H9 (cell line): ENCODE measurements at regions not wholly inside any gene's neighbourhood (a gene's known extent, or its start where the extent isn't known, plus 50 kb on each side); places are given as distances from the start of the nearest gene placed in this dataset.

Experiments
- DNase-seq: peaks from one replicate; pipeline ENCODE4 v3.0.0-alpha.2; 2017
- H2AFZ ChIP-seq: one replicate; pipeline ENCODE4 v1.6.1; 2013; ENCODE audit warnings: mild to moderate bottlenecking, low read length, control low read depth, moderate library complexity
- H2AK5ac ChIP-seq: 2 replicates; pipeline ENCODE4 v1.6.1; 2013; ENCODE audit warnings: low read length, control low read depth, mixed read lengths; ENCODE audit not compliant: insufficient read length
- H2BK120ac ChIP-seq: one replicate; pipeline ENCODE4 v1.6.1; 2013; ENCODE audit warnings: low read depth, mild to moderate bottlenecking, low read length, control low read depth, inconsistent platforms; ENCODE audit not compliant: poor library complexity, severe bottlenecking
- H2BK12ac ChIP-seq: 2 replicates; pipeline ENCODE4 v1.6.1; 2013; ENCODE audit warnings: low read length, control low read depth, mixed read lengths, low read depth; ENCODE audit not compliant: insufficient read length
- H2BK15ac ChIP-seq: 2 replicates; pipeline ENCODE4 v1.6.1; 2013; ENCODE audit warnings: low read depth, low read length, control low read depth
- H2BK20ac ChIP-seq: one replicate; pipeline ENCODE4 v1.6.1; 2013; ENCODE audit warnings: low read depth, mild to moderate bottlenecking, low read length, control low read depth, inconsistent platforms; ENCODE audit not compliant: poor library complexity, severe bottlenecking
- H2BK5ac ChIP-seq: 2 replicates; pipeline ENCODE4 v1.6.1; 2013; ENCODE audit warnings: low read length, control low read depth, mixed read lengths; ENCODE audit not compliant: insufficient read length
- H3K14ac ChIP-seq: 2 replicates; pipeline ENCODE4 v1.6.1; 2013; ENCODE audit warnings: low read length, control low read depth; ENCODE audit not compliant: insufficient read depth
- H3K18ac ChIP-seq: 2 replicates; pipeline ENCODE4 v1.6.1; 2013; ENCODE audit warnings: low read depth, mild to moderate bottlenecking, mixed read lengths, low read length, control low read depth; ENCODE audit not compliant: insufficient read length
- H3K23ac ChIP-seq: 2 replicates; pipeline ENCODE4 v1.6.1; 2013; ENCODE audit warnings: low read length, control low read depth, mixed read lengths, low read depth; ENCODE audit not compliant: insufficient read length
- H3K23me2 ChIP-seq: 2 replicates; pipeline ENCODE4 v1.6.1; 2013; ENCODE audit warnings: low read depth, mild to moderate bottlenecking, mixed read lengths, low read length, control low read depth; ENCODE audit not compliant: insufficient read length, poor library complexity, severe bottlenecking
- H3K27ac ChIP-seq: 2 replicates; pipeline ENCODE4 v1.5.1; 2013; ENCODE audit warnings: low read length, control low read depth, mixed read lengths, low read depth; ENCODE audit not compliant: insufficient read length
- H3K27me3 ChIP-seq: 2 replicates; pipeline ENCODE4 v1.6.1; 2013; ENCODE audit warnings: low read length, control low read depth, inconsistent platforms; ENCODE audit not compliant: insufficient read depth
- H3K4ac ChIP-seq: 2 replicates; pipeline ENCODE4 v1.6.1; 2013; ENCODE audit warnings: low read depth, mild to moderate bottlenecking, control low read depth, inconsistent platforms, low read length, moderate library complexity
- H3K4me1 ChIP-seq: 2 replicates; pipeline ENCODE4 v1.6.1; 2013; ENCODE audit warnings: low read length, control low read depth, inconsistent platforms; ENCODE audit not compliant: insufficient read depth
- H3K4me2 ChIP-seq: 2 replicates; pipeline ENCODE4 v1.6.1; 2013; ENCODE audit warnings: low read length, control low read depth, mixed read lengths; ENCODE audit not compliant: insufficient read length, insufficient read depth
- H3K56ac ChIP-seq: 2 replicates; pipeline ENCODE4 v1.6.1; 2013; ENCODE audit warnings: low read depth, mild to moderate bottlenecking, mixed read lengths, low read length, control low read depth; ENCODE audit not compliant: insufficient read length
- H3K79me1 ChIP-seq: 2 replicates; pipeline ENCODE4 v1.6.1; 2013; ENCODE audit warnings: low read depth, mild to moderate bottlenecking, moderate library complexity, low read length, control low read depth, inconsistent platforms; ENCODE audit not compliant: insufficient read depth, poor library complexity, severe bottlenecking
- H3K79me2 ChIP-seq: 2 replicates; pipeline ENCODE4 v1.6.1; 2013; ENCODE audit warnings: low read length, control low read depth, inconsistent platforms; ENCODE audit not compliant: insufficient read depth
- H3K9ac ChIP-seq: 2 replicates; pipeline ENCODE4 v1.6.1; 2013; ENCODE audit warnings: low read length, control low read depth, mixed read lengths; ENCODE audit not compliant: insufficient read length; ENCODE audit errors: extremely low read depth
- H3K9me3 ChIP-seq: one replicate; pipeline ENCODE4 v1.6.1; 2013; ENCODE audit warnings: low read depth, low read length, inconsistent platforms; ENCODE audit not compliant: control insufficient read depth
- H3T11ph ChIP-seq: one replicate; pipeline ENCODE4 v1.6.1; 2013; ENCODE audit warnings: mild to moderate bottlenecking, low read length, control low read depth, inconsistent platforms
- H4K20me1 ChIP-seq: one replicate; pipeline ENCODE4 v1.6.1; 2013; ENCODE audit not compliant: control insufficient read depth, insufficient read length, insufficient read depth
- H4K5ac ChIP-seq: 2 replicates; pipeline ENCODE4 v1.6.1; 2013; ENCODE audit warnings: low read depth, mild to moderate bottlenecking, mixed read lengths, low read length, control low read depth; ENCODE audit not compliant: insufficient read length
- H4K8ac ChIP-seq: replicated peaks from 2 replicates; pipeline ENCODE4 v1.6.1; 2013; ENCODE audit warnings: low read length, control low read depth, mixed read lengths, low read depth; ENCODE audit not compliant: insufficient read length
- H4K91ac ChIP-seq: 2 replicates; pipeline ENCODE4 v1.6.1; 2013; ENCODE audit warnings: low read depth, mild to moderate bottlenecking, moderate library complexity, mixed read lengths, low read length, control low read depth; ENCODE audit not compliant: insufficient read length
- H3K27ac Mint-ChIP-seq, 3 experiments: 2 replicates in 2 of 3; 3 replicates in 1 of 3; pipeline ENCODE4 v1.8.0; 2020 to 2021; ENCODE audit warnings: mixed read lengths in 3 of 3, mild to moderate bottlenecking in 1 of 3, moderate library complexity in 1 of 3
- H3K27me3 Mint-ChIP-seq: 2 replicates; pipeline ENCODE4 v1.8.0; 2021; ENCODE audit warnings: low read depth, mild to moderate bottlenecking, moderate library complexity, mixed read lengths
- H3K36me3 Mint-ChIP-seq, 3 experiments: 2 replicates in 2 of 3; 3 replicates in 1 of 3; pipeline ENCODE4 v1.8.0; 2020 to 2021; ENCODE audit warnings: low read depth in 3 of 3, mixed read lengths in 3 of 3; ENCODE audit not compliant: insufficient read depth in 1 of 3
- H3K4me1 Mint-ChIP-seq, 2 experiments: 2 replicates each; pipeline ENCODE4 v1.8.0; 2020; ENCODE audit warnings: mixed read lengths in 2 of 2
- H3K4me3 Mint-ChIP-seq, 2 experiments: 2 replicates in 1 of 2; 3 replicates in 1 of 2; pipeline ENCODE4 v1.8.0; 2020 to 2021; ENCODE audit warnings: mild to moderate bottlenecking in 2 of 2, mixed read lengths in 2 of 2, moderate library complexity in 1 of 2
- H3K9me3 Mint-ChIP-seq, 2 experiments: 2 replicates in 1 of 2; 3 replicates in 1 of 2; pipeline ENCODE4 v1.8.0; 2020; ENCODE audit warnings: mild to moderate bottlenecking in 2 of 2, mixed read lengths in 2 of 2, moderate library complexity in 1 of 2
- CTCF ChIP-seq: fragments of 200-600 bp; sonication (generic); conservative IDR thresholded peaks from 3 replicates; pipeline ENCODE4 v1.8.0; 2021; ENCODE audit warnings: antibody characterized with exemption, mild to moderate bottlenecking
- WGBS: extraction: QIAGEN DNeasy Blood & Tissue Kit; methylation state at CpG from one replicate; pipeline ENCODE4 v1.1.7; 2013; ENCODE audit warnings: missing lambda C conversion rate, low lambda C conversion rate, mixed read lengths; ENCODE audit not compliant: insufficient read length; ENCODE audit errors: extremely low coverage; 5-methylcytosine and 5-hydroxymethylcytosine counted together

GRCh38 chr10:121403527-121403926 lies 194.7 kb downstream of the FGFR2 start:
- WGBS, result no CpG with 5 or more reads among the region's 5 CpGs
- Mint-ChIP-seq H3K27ac (no peak overlapping the region), H3K27me3 (no peaks in the 10 kb centered on the region), H3K36me3 (no peaks in the 10 kb centered on the region), H3K4me1 (no peaks in the 10 kb centered on the region), H3K4me3 (no peak overlapping the region), H3K9me3 (no peaks in the 10 kb centered on the region)
- TF ChIP-seq CTCF, result no peak
- H3K4me2 ChIP-seq, result no peak overlapping the region
- no peak overlapping the region for H2AFZ ChIP-seq
- no peak overlapping the region for H4K91ac ChIP-seq
- no peak overlapping the region for H3K9ac ChIP-seq
- H3K79me2 ChIP-seq, result no peaks in the 10 kb centered on the region
- no peak overlapping the region for H4K8ac ChIP-seq
- H3K18ac ChIP-seq, result no peak overlapping the region
- H2AK5ac ChIP-seq, result no peak overlapping the region
- H3T11ph ChIP-seq, result no peak overlapping the region
- H4K5ac ChIP-seq, result no peak overlapping the region
- H3K4ac ChIP-seq, result no peak overlapping the region
- no peak for DNase-seq
- no peak overlapping the region for H3K23ac ChIP-seq
- no peaks in the 10 kb centered on the region for H3K4me1 ChIP-seq
- H2BK120ac ChIP-seq, result no peak overlapping the region
- no peak overlapping the region for H2BK12ac ChIP-seq
- H4K20me1 ChIP-seq, result no peaks in the 10 kb centered on the region
- no peak overlapping the region for H2BK15ac ChIP-seq
- no peak overlapping the region for H3K14ac ChIP-seq
- H3K23me2 ChIP-seq, result no peaks in the 10 kb centered on the region
- H3K79me1 ChIP-seq, result no peaks in the 10 kb centered on the region
- no peak overlapping the region for H3K27ac ChIP-seq
- H3K27me3 ChIP-seq, result no peaks in the 10 kb centered on the region
- H3K9me3 ChIP-seq, result no peaks in the 10 kb centered on the region
- H2BK5ac ChIP-seq, result no peak overlapping the region
- no peak overlapping the region for H3K56ac ChIP-seq
- H2BK20ac ChIP-seq, result no peak overlapping the region
